H9 (cell line): ENCODE measurements at regions not wholly inside any gene's neighbourhood (a gene's known extent, or its start where the extent isn't known, plus 50 kb on each side); places are given as distances from the start of the nearest gene placed in this dataset.
"Not testable (repeated sequence)": the region's sequence is repeated elsewhere in the genome, so short reads cannot be mapped to it uniquely, and the experiment has no call there.

Source experiments
- DNase-seq: peaks from one replicate; pipeline ENCODE4 v3.0.0-alpha.2; 2017
- H2AFZ ChIP-seq: one replicate; pipeline ENCODE4 v1.6.1; 2013; ENCODE audit warnings: mild to moderate bottlenecking, low read length, control low read depth, moderate library complexity
- H2AK5ac ChIP-seq: 2 replicates; pipeline ENCODE4 v1.6.1; 2013; ENCODE audit warnings: low read length, control low read depth, mixed read lengths; ENCODE audit not compliant: insufficient read length
- H2BK120ac ChIP-seq: one replicate; pipeline ENCODE4 v1.6.1; 2013; ENCODE audit warnings: low read depth, mild to moderate bottlenecking, low read length, control low read depth, inconsistent platforms; ENCODE audit not compliant: poor library complexity, severe bottlenecking
- H2BK12ac ChIP-seq: 2 replicates; pipeline ENCODE4 v1.6.1; 2013; ENCODE audit warnings: low read length, control low read depth, mixed read lengths, low read depth; ENCODE audit not compliant: insufficient read length
- H2BK15ac ChIP-seq: 2 replicates; pipeline ENCODE4 v1.6.1; 2013; ENCODE audit warnings: low read depth, low read length, control low read depth
- H2BK20ac ChIP-seq: one replicate; pipeline ENCODE4 v1.6.1; 2013; ENCODE audit warnings: low read depth, mild to moderate bottlenecking, low read length, control low read depth, inconsistent platforms; ENCODE audit not compliant: poor library complexity, severe bottlenecking
- H2BK5ac ChIP-seq: 2 replicates; pipeline ENCODE4 v1.6.1; 2013; ENCODE audit warnings: low read length, control low read depth, mixed read lengths; ENCODE audit not compliant: insufficient read length
- H3K14ac ChIP-seq: 2 replicates; pipeline ENCODE4 v1.6.1; 2013; ENCODE audit warnings: low read length, control low read depth; ENCODE audit not compliant: insufficient read depth
- H3K18ac ChIP-seq: 2 replicates; pipeline ENCODE4 v1.6.1; 2013; ENCODE audit warnings: low read depth, mild to moderate bottlenecking, mixed read lengths, low read length, control low read depth; ENCODE audit not compliant: insufficient read length
- H3K23ac ChIP-seq: 2 replicates; pipeline ENCODE4 v1.6.1; 2013; ENCODE audit warnings: low read length, control low read depth, mixed read lengths, low read depth; ENCODE audit not compliant: insufficient read length
- H3K23me2 ChIP-seq: 2 replicates; pipeline ENCODE4 v1.6.1; 2013; ENCODE audit warnings: low read depth, mild to moderate bottlenecking, mixed read lengths, low read length, control low read depth; ENCODE audit not compliant: insufficient read length, poor library complexity, severe bottlenecking
- H3K27ac ChIP-seq: 2 replicates; pipeline ENCODE4 v1.5.1; 2013; ENCODE audit warnings: low read length, control low read depth, mixed read lengths, low read depth; ENCODE audit not compliant: insufficient read length
- H3K27me3 ChIP-seq: 2 replicates; pipeline ENCODE4 v1.6.1; 2013; ENCODE audit warnings: low read length, control low read depth, inconsistent platforms; ENCODE audit not compliant: insufficient read depth
- H3K4ac ChIP-seq: 2 replicates; pipeline ENCODE4 v1.6.1; 2013; ENCODE audit warnings: low read depth, mild to moderate bottlenecking, control low read depth, inconsistent platforms, low read length, moderate library complexity
- H3K4me1 ChIP-seq: 2 replicates; pipeline ENCODE4 v1.6.1; 2013; ENCODE audit warnings: low read length, control low read depth, inconsistent platforms; ENCODE audit not compliant: insufficient read depth
- H3K4me2 ChIP-seq: 2 replicates; pipeline ENCODE4 v1.6.1; 2013; ENCODE audit warnings: low read length, control low read depth, mixed read lengths; ENCODE audit not compliant: insufficient read length, insufficient read depth
- H3K56ac ChIP-seq: 2 replicates; pipeline ENCODE4 v1.6.1; 2013; ENCODE audit warnings: low read depth, mild to moderate bottlenecking, mixed read lengths, low read length, control low read depth; ENCODE audit not compliant: insufficient read length
- H3K79me1 ChIP-seq: 2 replicates; pipeline ENCODE4 v1.6.1; 2013; ENCODE audit warnings: low read depth, mild to moderate bottlenecking, moderate library complexity, low read length, control low read depth, inconsistent platforms; ENCODE audit not compliant: insufficient read depth, poor library complexity, severe bottlenecking
- H3K79me2 ChIP-seq: 2 replicates; pipeline ENCODE4 v1.6.1; 2013; ENCODE audit warnings: low read length, control low read depth, inconsistent platforms; ENCODE audit not compliant: insufficient read depth
- H3K9ac ChIP-seq: 2 replicates; pipeline ENCODE4 v1.6.1; 2013; ENCODE audit warnings: low read length, control low read depth, mixed read lengths; ENCODE audit not compliant: insufficient read length; ENCODE audit errors: extremely low read depth
- H3K9me3 ChIP-seq: one replicate; pipeline ENCODE4 v1.6.1; 2013; ENCODE audit warnings: low read depth, low read length, inconsistent platforms; ENCODE audit not compliant: control insufficient read depth
- H3T11ph ChIP-seq: one replicate; pipeline ENCODE4 v1.6.1; 2013; ENCODE audit warnings: mild to moderate bottlenecking, low read length, control low read depth, inconsistent platforms
- H4K20me1 ChIP-seq: one replicate; pipeline ENCODE4 v1.6.1; 2013; ENCODE audit not compliant: control insufficient read depth, insufficient read length, insufficient read depth
- H4K5ac ChIP-seq: 2 replicates; pipeline ENCODE4 v1.6.1; 2013; ENCODE audit warnings: low read depth, mild to moderate bottlenecking, mixed read lengths, low read length, control low read depth; ENCODE audit not compliant: insufficient read length
- H4K8ac ChIP-seq: replicated peaks from 2 replicates; pipeline ENCODE4 v1.6.1; 2013; ENCODE audit warnings: low read length, control low read depth, mixed read lengths, low read depth; ENCODE audit not compliant: insufficient read length
- H4K91ac ChIP-seq: 2 replicates; pipeline ENCODE4 v1.6.1; 2013; ENCODE audit warnings: low read depth, mild to moderate bottlenecking, moderate library complexity, mixed read lengths, low read length, control low read depth; ENCODE audit not compliant: insufficient read length
- H3K27ac Mint-ChIP-seq, 3 experiments: 2 replicates in 2 of 3; 3 replicates in 1 of 3; pipeline ENCODE4 v1.8.0; 2020 to 2021; ENCODE audit warnings: mixed read lengths in 3 of 3, mild to moderate bottlenecking in 1 of 3, moderate library complexity in 1 of 3
- H3K27me3 Mint-ChIP-seq: 2 replicates; pipeline ENCODE4 v1.8.0; 2021; ENCODE audit warnings: low read depth, mild to moderate bottlenecking, moderate library complexity, mixed read lengths
- H3K36me3 Mint-ChIP-seq, 3 experiments: 2 replicates in 2 of 3; 3 replicates in 1 of 3; pipeline ENCODE4 v1.8.0; 2020 to 2021; ENCODE audit warnings: low read depth in 3 of 3, mixed read lengths in 3 of 3; ENCODE audit not compliant: insufficient read depth in 1 of 3
- H3K4me1 Mint-ChIP-seq, 2 experiments: 2 replicates each; pipeline ENCODE4 v1.8.0; 2020; ENCODE audit warnings: mixed read lengths in 2 of 2
- H3K4me3 Mint-ChIP-seq, 2 experiments: 2 replicates in 1 of 2; 3 replicates in 1 of 2; pipeline ENCODE4 v1.8.0; 2020 to 2021; ENCODE audit warnings: mild to moderate bottlenecking in 2 of 2, mixed read lengths in 2 of 2, moderate library complexity in 1 of 2
- H3K9me3 Mint-ChIP-seq, 2 experiments: 2 replicates in 1 of 2; 3 replicates in 1 of 2; pipeline ENCODE4 v1.8.0; 2020; ENCODE audit warnings: mild to moderate bottlenecking in 2 of 2, mixed read lengths in 2 of 2, moderate library complexity in 1 of 2
- CTCF ChIP-seq: fragments of 200-600 bp; sonication (generic); conservative IDR thresholded peaks from 3 replicates; pipeline ENCODE4 v1.8.0; 2021; ENCODE audit warnings: antibody characterized with exemption, mild to moderate bottlenecking
- WGBS: extraction: QIAGEN DNeasy Blood & Tissue Kit; methylation state at CpG from one replicate; pipeline ENCODE4 v1.1.7; 2013; ENCODE audit warnings: missing lambda C conversion rate, low lambda C conversion rate, mixed read lengths; ENCODE audit not compliant: insufficient read length; ENCODE audit errors: extremely low coverage; 5-methylcytosine and 5-hydroxymethylcytosine counted together

- Histone ChIP-seq H3K9ac (no peak overlapping the region), H4K8ac (no peak overlapping the region), H3T11ph (no peak overlapping the region), H4K20me1 (no peaks in the 10 kb centered on the region), H2AFZ (no peak overlapping the region), H2AK5ac (no peak overlapping the region), H3K27me3 (no peaks in the 10 kb centered on the region), H3K79me1 (no peaks in the 10 kb centered on the region), H3K9me3 (no peaks in the 10 kb centered on the region), H2BK12ac (no peak overlapping the region), H3K4me2 (no peak overlapping the region), H2BK5ac (no peak overlapping the region), H2BK20ac (no peak overlapping the region), H3K23ac (no peak overlapping the region), H3K56ac (no peak overlapping the region), H3K23me2 (no peaks in the 10 kb centered on the region), H3K4ac (no peak overlapping the region), H3K27ac (no peak overlapping the region), H2BK15ac (no peak overlapping the region), H3K18ac (no peak overlapping the region), H4K5ac (no peak overlapping the region), H3K14ac (no peak overlapping the region), H4K91ac (no peak overlapping the region), H3K79me2 (no peaks in the 10 kb centered on the region), H2BK120ac (no peak overlapping the region), H3K4me1 (no peaks in the 10 kb centered on the region)
- Mint-ChIP-seq H3K4me1 (no peaks in the 10 kb centered on the region), H3K27ac (no peak overlapping the region), H3K27me3 (no peaks in the 10 kb centered on the region), H3K36me3 (no peaks in the 10 kb centered on the region; a peak in 2 of 7 replicates), H3K4me3 (no peak overlapping the region; a peak in 1 of 5 replicates), H3K9me3 (no peaks in the 10 kb centered on the region; a peak in 3 of 5 replicates)
- DNase-seq: no peak
- no CpG with 5 or more reads among the region's 3 CpGs for WGBS
- no peak for TF ChIP-seq CTCF
Observed at GRCh38 chr2:83795777-83796176, 663.3 kb downstream of the SUCLG1 start.

GRCh38 chr2:83790467-83790866 is 668.6 kb downstream of the SUCLG1 start:
- not testable (repeated sequence) for H2BK20ac ChIP-seq, H3K79me2 ChIP-seq, H3K23me2 ChIP-seq, H3K27me3 ChIP-seq, H2AK5ac ChIP-seq, DNase-seq, H2BK120ac ChIP-seq, H3K79me1 ChIP-seq, H3K27ac Mint-ChIP-seq, H2AFZ ChIP-seq, H3K27ac ChIP-seq, H4K91ac ChIP-seq, H3K27me3 Mint-ChIP-seq, H3K23ac ChIP-seq, H3K18ac ChIP-seq, H2BK15ac ChIP-seq, H3K9ac ChIP-seq, H3K4me3 Mint-ChIP-seq, H3T11ph ChIP-seq, H3K4ac ChIP-seq, H4K5ac ChIP-seq, H4K20me1 ChIP-seq, H4K8ac ChIP-seq, H3K9me3 ChIP-seq, H3K14ac ChIP-seq, H3K9me3 Mint-ChIP-seq, H3K56ac ChIP-seq, H3K4me1 ChIP-seq, H3K4me2 ChIP-seq, H3K36me3 Mint-ChIP-seq, H2BK5ac ChIP-seq, H2BK12ac ChIP-seq
- peaks cover 27 to 38% of the 10 kb centered on the region in 2 experiments for H3K4me1 Mint-ChIP-seq
- WGBS: no CpG with 5 or more reads among the region's 6 CpGs
